ENCODE measurements at regions not wholly inside any gene's neighbourhood (a gene's known extent, or its start where the extent isn't known, plus 50 kb on each side); places are given as distances from the start of the nearest gene placed in this dataset.

DNA sequence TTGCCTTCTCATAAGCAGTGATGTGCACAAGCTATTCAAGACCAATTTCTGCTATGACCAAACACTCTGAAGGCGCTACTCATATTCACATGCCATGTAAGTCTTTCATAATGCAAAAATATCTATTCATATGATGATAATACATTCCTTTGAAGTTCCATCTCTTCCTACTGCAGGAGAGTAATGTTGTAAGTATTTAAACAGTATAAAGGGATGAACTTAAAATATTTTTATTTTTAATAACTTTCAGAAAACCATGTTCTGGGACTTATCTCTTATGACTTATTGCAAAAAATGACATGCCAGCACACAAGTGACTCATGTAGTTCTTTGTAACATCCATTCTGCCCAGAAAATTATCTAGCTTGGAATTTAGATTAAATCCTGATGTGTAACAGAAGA is 376.4 kb downstream of the KCTD16 start:
- no peak for TF ChIP-seq FOXP2 (optimal IDR thresholded peaks at IDR 0.05; ENCODE audit: borderline replicate concordance, extremely low read depth, extremely low read length, insufficient read depth)
- TF ChIP-seq, protein P1, sequence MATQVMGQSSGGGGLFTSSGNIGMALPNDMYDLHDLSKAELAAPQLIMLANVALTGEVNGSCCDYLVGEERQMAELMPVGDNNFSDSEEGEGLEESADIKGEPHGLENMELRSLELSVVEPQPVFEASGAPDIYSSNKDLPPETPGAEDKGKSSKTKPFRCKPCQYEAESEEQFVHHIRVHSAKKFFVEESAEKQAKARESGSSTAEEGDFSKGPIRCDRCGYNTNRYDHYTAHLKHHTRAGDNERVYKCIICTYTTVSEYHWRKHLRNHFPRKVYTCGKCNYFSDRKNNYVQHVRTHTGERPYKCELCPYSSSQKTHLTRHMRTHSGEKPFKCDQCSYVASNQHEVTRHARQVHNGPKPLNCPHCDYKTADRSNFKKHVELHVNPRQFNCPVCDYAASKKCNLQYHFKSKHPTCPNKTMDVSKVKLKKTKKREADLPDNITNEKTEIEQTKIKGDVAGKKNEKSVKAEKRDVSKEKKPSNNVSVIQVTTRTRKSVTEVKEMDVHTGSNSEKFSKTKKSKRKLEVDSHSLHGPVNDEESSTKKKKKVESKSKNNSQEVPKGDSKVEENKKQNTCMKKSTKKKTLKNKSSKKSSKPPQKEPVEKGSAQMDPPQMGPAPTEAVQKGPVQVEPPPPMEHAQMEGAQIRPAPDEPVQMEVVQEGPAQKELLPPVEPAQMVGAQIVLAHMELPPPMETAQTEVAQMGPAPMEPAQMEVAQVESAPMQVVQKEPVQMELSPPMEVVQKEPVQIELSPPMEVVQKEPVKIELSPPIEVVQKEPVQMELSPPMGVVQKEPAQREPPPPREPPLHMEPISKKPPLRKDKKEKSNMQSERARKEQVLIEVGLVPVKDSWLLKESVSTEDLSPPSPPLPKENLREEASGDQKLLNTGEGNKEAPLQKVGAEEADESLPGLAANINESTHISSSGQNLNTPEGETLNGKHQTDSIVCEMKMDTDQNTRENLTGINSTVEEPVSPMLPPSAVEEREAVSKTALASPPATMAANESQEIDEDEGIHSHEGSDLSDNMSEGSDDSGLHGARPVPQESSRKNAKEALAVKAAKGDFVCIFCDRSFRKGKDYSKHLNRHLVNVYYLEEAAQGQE (IDR thresholded peaks at IDR 0.05; ENCODE audit: insufficient read depth in 1 of 2, low read depth in 2 of 2, low read length in 2 of 2) = no peak
